Stimulated activated CD4-positive, alpha-beta T cell treated with anti-CD3 and anti-CD28 coated beads, Interleukin-2, amount 100 ng/mL, for 4 hours (primary cell): ENCODE measurements at regions not wholly inside any gene's neighbourhood (a gene's known extent, or its start where the extent isn't known, plus 50 kb on each side); places are given as distances from the start of the nearest gene placed in this dataset.

Experiments used
- DNase-seq: peaks from one replicate; pipeline ENCODE4 v3.0.0-alpha.2; 2020; ENCODE audit warnings: low read depth

GRCh38 chr5:123754908-123755307 is 242.9 kb downstream of the CSNK1G3 start:
- no peak for DNase-seq

DNA sequence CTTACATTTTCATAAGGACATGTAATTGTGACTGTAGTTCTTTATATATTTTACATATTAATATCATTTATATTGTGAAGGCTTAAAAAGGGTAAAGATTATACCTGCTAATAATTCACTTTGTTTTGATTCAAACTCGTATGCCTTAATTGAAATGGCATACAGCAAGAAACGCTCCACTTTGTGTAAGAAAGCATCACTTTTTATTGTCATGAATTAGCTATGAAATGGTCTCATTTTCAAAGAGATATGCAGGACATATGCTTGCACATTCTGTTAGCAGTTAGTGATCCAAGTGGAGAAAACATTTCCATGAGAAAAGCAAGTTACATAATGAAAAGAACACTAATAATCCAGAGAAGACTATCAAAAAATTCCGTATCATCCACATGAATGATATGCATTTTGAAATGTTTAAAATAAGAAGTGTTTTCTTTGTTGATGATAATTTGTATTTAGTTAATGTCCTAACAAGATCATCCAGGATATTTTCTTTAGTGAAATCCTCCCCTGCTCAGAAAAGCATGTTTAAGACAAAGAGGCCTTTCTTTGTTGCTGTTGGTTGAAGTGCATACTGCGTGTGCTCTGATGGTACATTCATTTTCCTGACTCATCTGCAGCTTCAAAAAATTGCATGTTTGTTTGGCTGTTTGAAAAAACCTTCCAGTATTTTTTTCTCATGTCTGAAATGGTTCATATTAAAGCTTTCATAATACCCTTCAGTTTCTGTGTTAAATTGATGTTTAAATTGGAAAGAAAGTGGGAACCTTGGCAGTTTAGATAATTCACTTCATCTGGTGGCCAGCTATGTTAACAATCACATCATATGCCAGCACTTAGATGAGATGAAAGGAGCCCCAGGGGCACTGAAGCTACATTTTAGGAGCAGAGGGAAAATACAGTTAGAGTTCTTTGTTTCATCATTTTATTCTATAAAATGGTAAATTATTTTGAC is 242.2 kb downstream of the CSNK1G3 start:
- no peak for DNase-seq

DNA sequence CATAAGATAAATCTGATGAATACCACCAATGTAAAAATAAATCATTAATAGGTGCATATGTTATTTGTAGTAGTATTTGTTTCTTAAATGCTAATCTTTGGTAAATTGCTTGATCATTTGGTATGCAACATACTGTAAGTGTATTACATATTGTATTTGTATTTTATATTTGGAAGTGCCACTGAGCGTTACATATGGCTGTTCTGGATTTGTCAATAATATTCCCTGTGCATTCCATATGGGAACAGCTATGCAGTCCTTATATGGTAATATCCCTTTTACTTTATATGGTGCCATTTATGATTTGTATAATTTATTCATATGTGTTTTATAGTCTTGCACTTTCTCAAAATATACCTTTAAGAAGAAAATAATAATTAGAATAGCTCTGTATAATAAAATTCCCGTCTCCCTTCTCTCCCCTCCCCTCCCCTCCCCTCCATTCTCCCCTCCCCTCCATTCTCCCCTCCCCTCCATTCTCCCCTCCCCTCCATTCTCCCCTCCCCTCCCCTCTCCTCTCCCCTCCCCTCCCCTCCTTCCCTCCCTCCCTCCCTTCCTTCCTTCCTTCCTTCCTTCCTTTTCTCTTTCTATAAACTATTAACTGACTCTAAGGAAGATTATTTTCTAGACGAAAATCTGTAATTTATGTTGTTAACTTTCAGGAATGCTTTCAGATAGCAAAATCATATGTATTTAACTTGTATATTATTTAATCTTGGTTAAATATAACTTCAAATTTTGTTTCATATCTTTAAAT is 241.4 kb downstream of the CSNK1G3 start:
- no peak for DNase-seq

DNA sequence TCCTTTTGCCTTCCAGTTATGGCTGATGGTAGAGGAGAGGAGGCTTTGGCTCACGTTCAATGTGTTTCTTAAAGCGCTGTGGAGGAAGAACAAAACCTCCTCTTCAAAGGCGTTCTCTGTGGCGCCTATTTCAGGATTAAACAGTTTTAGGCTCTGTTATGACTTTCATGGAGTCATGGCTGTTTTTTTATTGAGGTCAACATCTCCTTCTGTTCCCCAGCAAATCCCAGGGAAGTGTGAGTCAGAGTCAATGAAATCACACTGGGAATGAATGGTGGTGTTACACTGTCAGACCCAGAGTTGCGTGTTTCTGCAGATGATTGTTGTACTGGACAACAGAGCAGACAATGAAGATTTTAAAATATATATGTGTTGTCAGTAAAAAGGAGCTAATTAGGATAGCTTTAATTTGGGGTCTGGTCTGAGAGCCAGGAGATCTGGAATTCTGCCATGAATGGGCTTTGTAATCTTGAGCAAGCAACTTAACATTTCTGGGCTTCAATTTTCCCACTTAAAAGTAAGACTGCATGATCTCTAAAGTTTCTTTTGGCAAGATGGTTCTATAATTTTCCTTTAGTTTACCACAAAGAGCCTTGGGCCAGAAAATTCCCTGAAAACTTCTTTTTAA is 240.7 kb downstream of the CSNK1G3 start:
- no peak for DNase-seq

- DNase-seq: no peak
These were observed 239.7 kb downstream of the CSNK1G3 start for GRCh38 chr5:123751670-123752069.

DNA sequence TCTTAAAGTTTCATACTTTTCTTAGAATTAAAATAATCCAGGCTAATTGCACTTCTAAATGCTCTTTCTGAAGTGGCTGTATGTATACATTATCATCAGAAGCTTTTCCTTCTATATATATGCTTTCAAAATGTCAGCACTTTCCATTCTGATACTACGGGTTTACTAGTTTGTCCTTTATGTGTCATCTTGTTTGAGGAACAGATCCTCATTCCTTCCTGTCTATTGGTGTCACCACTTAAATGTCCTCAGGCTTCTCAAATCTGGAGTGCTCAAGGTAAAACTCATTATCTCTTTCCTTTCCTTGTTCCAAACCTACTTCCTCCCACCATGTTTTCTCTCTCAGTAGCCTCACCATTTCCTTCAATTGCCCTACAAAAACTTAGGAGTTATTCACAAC is 236.3 kb downstream of the CSNK1G3 start:
- no peak for DNase-seq

DNA sequence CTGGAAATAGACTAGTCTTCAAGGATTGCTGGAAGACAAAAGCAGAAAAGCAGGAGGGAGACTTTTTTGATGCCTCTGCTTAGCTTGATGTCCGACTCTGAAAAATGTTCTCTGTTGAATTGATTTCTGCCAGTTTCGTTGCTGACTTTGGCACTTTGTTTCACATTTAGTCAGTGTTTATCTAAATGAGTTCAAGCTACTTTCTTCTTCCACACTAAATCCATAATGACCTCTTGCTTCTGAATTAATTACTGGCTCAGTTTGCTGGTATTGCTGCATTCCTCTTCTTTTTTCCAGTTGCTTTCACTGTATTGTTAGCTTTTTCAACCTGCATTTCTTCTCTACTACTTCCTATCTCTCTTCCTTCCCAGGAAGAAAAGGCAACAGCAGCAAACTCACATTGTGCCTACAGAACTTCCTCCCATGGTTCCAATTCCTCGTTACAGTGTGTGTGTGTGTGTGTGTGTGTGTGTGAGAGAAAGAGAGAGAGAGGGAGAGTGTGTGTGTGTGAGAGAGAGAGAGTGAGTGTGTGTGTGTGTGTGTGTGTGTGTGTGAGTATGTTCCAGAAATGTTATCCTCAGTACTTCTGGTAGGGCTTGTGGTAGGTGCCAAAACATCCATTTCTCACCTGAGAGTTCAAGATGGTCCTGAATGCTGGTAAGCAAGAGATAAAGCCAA is 234.8 kb downstream of the CSNK1G3 start:
- no peak for DNase-seq

DNA sequence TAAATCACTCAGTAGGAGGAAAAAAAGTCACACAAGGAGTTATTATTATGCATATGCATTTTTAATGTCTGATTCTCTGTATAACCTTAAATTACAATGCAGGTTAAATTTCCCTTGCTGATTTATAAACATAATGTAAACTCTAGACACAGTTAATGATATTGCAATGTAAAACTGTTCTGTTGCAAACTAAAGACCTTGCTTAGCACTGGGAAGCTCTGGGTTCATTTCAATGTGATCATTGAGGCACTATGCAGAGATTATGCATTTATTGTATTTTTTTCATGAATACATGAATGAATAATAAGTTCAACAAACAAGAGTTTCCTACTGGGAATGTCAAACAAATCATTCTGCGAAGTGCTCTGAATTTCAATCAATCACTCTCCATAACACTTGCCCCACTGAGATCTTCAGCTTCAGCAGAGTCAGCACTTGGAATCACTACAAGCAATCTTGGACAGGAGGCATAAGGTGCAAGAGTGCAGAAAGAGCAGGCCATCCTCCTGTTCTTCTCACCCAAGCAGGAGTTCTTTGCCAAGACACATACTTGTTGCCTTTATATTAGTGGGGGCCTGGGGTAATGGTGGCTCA is 232.1 kb downstream of the CSNK1G3 start:
- no peak for DNase-seq

GRCh38 chr5:123735384-123735783 is 223.4 kb downstream of the CSNK1G3 start:
- DNase-seq: no peak

DNA sequence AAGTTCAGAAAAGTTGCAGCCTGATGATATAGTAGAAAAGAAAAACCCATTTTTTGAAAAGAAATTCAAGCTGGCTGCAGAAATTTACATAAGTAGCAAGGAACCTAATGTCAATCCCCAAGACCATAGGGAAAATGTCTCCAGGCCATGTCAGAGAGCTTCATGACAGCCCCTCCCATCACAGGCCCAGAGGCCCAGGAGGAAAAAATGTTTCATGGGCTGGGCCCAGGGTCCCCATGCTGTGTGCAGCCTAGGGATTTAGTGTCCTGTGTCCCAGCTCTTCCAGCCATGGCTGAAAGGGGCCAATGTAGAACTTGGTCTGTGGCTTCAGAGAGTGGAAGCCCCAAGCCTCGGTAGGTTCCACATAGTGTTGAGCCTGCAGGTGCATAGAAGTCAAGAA is 220.3 kb downstream of the CSNK1G3 start:
- DNase-seq: no peak

GRCh38 chr5:123722451-123722850 is 210.5 kb downstream of the CSNK1G3 start:
- DNase-seq: no peak

DNA sequence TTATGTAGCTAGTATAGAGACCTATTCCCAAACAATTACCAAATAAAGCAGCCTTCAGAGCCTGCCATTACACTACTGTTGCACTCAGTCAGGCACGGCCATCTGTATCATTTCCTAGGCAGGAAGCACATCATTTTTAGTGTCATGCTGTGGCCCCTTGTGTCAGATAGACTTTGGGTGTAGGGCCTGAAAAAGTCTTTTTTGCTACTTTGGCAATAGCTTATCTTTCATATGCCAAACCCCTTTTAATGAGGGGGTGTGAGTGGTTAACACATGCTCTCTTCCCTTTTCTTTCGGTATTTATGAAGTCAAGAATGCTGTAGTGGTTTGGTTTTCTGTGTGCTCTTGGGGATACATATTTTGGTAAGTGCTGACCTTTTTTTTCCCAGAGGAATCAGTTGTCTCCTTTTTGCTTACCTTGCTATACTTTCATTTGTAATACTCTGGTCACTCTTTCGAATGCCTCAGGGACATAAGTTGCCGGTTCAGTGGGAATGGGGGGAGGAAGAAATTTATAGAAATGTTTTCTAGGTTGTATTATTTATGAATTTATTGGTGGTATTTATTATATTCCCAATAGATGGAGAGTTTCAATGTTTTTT is 209.8 kb downstream of the CSNK1G3 start:
- no peak for DNase-seq

DNA sequence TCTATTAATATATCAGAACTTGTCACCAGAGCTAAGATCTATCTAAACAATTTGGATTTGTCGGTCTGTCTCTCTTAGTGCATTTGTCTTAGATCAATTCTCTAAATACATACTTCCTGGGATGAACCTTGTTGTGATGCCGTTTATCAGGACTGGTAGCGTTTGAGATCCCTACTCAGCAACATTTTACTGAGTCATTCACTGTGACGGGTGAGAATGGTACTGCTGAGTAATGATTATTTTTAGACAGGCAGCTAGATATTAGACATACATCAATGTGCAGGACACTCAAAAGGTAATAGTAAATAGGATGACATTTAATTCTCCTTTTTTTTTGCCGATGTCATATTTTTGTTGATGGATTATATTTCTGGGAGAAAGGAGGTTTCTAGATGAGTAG is 209.0 kb downstream of the CSNK1G3 start:
- DNase-seq: no peak

DNA sequence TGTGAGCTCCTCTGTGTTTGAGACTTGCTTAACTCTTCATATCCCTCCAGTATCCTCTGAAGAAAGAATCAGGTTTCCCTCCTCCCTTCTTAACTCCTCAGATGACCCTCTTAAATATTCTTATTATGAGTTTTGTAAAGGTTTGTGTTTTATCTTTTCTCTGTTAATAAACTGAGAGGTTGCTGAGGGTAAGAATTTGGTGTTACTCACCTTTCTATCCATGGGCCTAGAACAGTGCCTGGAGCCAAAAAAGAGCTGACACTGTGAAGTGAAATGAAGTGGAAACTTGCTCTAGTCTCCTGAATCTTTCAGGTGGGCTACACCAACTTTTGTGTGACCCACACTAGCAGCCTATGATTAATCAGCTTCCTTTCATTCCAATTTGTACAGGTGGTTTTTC is 208.4 kb downstream of the CSNK1G3 start:
- no peak for DNase-seq

- DNase-seq: no peak
These were observed 207.0 kb downstream of the CSNK1G3 start for GRCh38 chr5:123719004-123719403.

GRCh38 chr5:123718238-123718637 is 206.3 kb downstream of the CSNK1G3 start:
- DNase-seq: no peak

GRCh38 chr5:123717139-123717538 is 205.2 kb downstream of the CSNK1G3 start:
- DNase-seq: no peak

GRCh38 chr5:123710031-123710430 is 198.1 kb downstream of the CSNK1G3 start:
- DNase-seq: no peak

GRCh38 chr5:123709422-123709821 is 197.4 kb downstream of the CSNK1G3 start:
- no peak for DNase-seq

GRCh38 chr5:123708074-123708806 is 196.3 kb downstream of the CSNK1G3 start:
- DNase-seq: no peak

- DNase-seq: no peak
These were observed 194.6 kb downstream of the CSNK1G3 start for GRCh38 chr5:123706531-123706930.
